ENCODE measurements at regions not wholly inside any gene's neighbourhood (a gene's known extent, or its start where the extent isn't known, plus 50 kb on each side); places are given as distances from the start of the nearest gene placed in this dataset.

GRCh38 chr10:117894339-117894738 is 152.4 kb downstream of the RAB11FIP2 start:
- no peak for TF ChIP-seq EZH2phosphoT487 (IDR thresholded peaks at IDR 0.05; ENCODE audit: borderline replicate concordance, low read depth, low read length)
- no peak for TF ChIP-seq CTCF (conservative IDR thresholded peaks at IDR 0.05; ENCODE audit: low read length)
